IMR-90 (cell line): ENCODE measurements at regions not wholly inside any gene's neighbourhood (a gene's known extent, or its start where the extent isn't known, plus 50 kb on each side); places are given as distances from the start of the nearest gene placed in this dataset.

Experiments used
- ATAC-seq: fragments of 200-7000 bp; cut with Tn5 transposase; 2 replicates; pipeline ENCODE4 v1.9.1; 2020; ENCODE audit warnings: low read depth, mild to moderate bottlenecking, moderate library complexity
- BruUV-seq: library from RNA; stranded (reverse); fragments of 400-500 nt; replicated peaks from 2 replicates; lab custom pipeline; 2021; lab: Mats Ljungman, UMichigan
- CTCF ChIA-PET: fragments of 300-600 bp; formaldehyde crosslinking; extraction: SDS; loops from one replicate; lab custom pipeline; 2021; ENCODE audit warnings: antibody characterized with exemption; lab: Yijun Ruan, JAX
- POLR2A ChIA-PET: fragments of 300-600 bp; sonication (Branson Sonifier 250); formaldehyde crosslinking; loops from one replicate; lab custom pipeline; 2022; ENCODE audit warnings: antibody characterized with exemption; ENCODE audit not compliant: unreplicated experiment; lab: Charles Lee
- DNase-seq: peaks from one replicate; pipeline ENCODE4 v3.0.0; 2013
- H2AFZ ChIP-seq: replicated peaks from 2 replicates; pipeline ENCODE3; 2013; ENCODE audit warnings: low read length, mild to moderate bottlenecking; ENCODE audit not compliant: poor library complexity
- H2AK5ac ChIP-seq: 2 replicates; pipeline ENCODE4 v1.6.1; 2013; ENCODE audit warnings: low read depth, low read length, inconsistent platforms
- H2AK9ac ChIP-seq: replicated peaks from 2 replicates; pipeline ENCODE3; 2013; ENCODE audit warnings: mild to moderate bottlenecking, low read depth, low read length, moderate library complexity; ENCODE audit not compliant: poor library complexity
- H2BK120ac ChIP-seq: 2 replicates; pipeline ENCODE4 v1.6.1; 2013; ENCODE audit warnings: low read depth, low read length, inconsistent platforms
- H2BK15ac ChIP-seq: 3 replicates; pipeline ENCODE4 v1.6.1; 2013; ENCODE audit warnings: low read depth, low read length, inconsistent platforms
- H2BK20ac ChIP-seq: 2 replicates; pipeline ENCODE4 v1.6.1; 2013; ENCODE audit warnings: low read depth, mild to moderate bottlenecking, inconsistent platforms, low read length, moderate library complexity
- H2BK5ac ChIP-seq: 2 replicates; pipeline ENCODE4 v1.6.1; 2013; ENCODE audit warnings: mild to moderate bottlenecking, low read depth, low read length, inconsistent platforms; ENCODE audit not compliant: poor library complexity, severe bottlenecking
- H3K14ac ChIP-seq: replicated peaks from 2 replicates; pipeline ENCODE4 v1.6.1; 2013; ENCODE audit warnings: low read depth, low read length, inconsistent platforms
- H3K18ac ChIP-seq: 2 replicates; pipeline ENCODE4 v1.6.1; 2013; ENCODE audit warnings: low read depth, low read length, control low read depth
- H3K23ac ChIP-seq: 2 replicates; pipeline ENCODE4 v1.6.1; 2013; ENCODE audit warnings: low read depth, low read length, inconsistent platforms
- H3K27ac ChIP-seq: 2 replicates; pipeline ENCODE4 v1.5.1; 2013; ENCODE audit warnings: mild to moderate bottlenecking, control low read depth, low read length; ENCODE audit not compliant: insufficient read depth
- H3K27me3 ChIP-seq: 2 replicates; pipeline ENCODE4 v1.6.1; 2013; ENCODE audit warnings: low read length; ENCODE audit not compliant: control insufficient read depth, insufficient read depth
- H3K36me3 ChIP-seq: 2 replicates; pipeline ENCODE4 v1.6.1; 2013; ENCODE audit warnings: low read length, mixed read lengths; ENCODE audit not compliant: control insufficient read depth, insufficient read depth
- H3K4ac ChIP-seq: 2 replicates; pipeline ENCODE4 v1.6.1; 2013; ENCODE audit warnings: low read depth, low read length, inconsistent platforms
- H3K4me1 ChIP-seq: 2 replicates; pipeline ENCODE4 v1.6.1; 2013; ENCODE audit warnings: low read length, mixed read lengths; ENCODE audit not compliant: control insufficient read depth, insufficient read depth
- H3K4me2 ChIP-seq: 2 replicates; pipeline ENCODE4 v1.6.1; 2013; ENCODE audit warnings: low read depth, mild to moderate bottlenecking, control low read depth, low read length, moderate library complexity
- H3K4me3 ChIP-seq: 2 replicates; pipeline ENCODE4 v1.5.1; 2013; ENCODE audit warnings: low read depth, mild to moderate bottlenecking, control low read depth, low read length, moderate library complexity; ENCODE audit not compliant: insufficient read depth
- H3K56ac ChIP-seq: 2 replicates; pipeline ENCODE4 v1.6.1; 2013; ENCODE audit warnings: low read length, inconsistent platforms; ENCODE audit not compliant: insufficient read depth; ENCODE audit errors: extremely low read depth
- H3K79me1 ChIP-seq, 2 experiments: 2 replicates each; pipeline ENCODE4 v1.6.1; 2013; ENCODE audit warnings: low read length in 2 of 2, inconsistent platforms in 1 of 2, low read depth in 1 of 2
- H3K9ac ChIP-seq: 2 replicates; pipeline ENCODE4 v1.6.1; 2013; ENCODE audit warnings: low read depth, low read length, control low read depth
- H3K9me1 ChIP-seq: 2 replicates; pipeline ENCODE4 v1.6.1; 2013; ENCODE audit warnings: low read length, inconsistent platforms; ENCODE audit not compliant: insufficient read depth
- H3K9me3 ChIP-seq: 2 replicates; pipeline ENCODE4 v1.6.1; 2013; ENCODE audit warnings: low read length; ENCODE audit not compliant: control insufficient read depth, insufficient read depth
- H4K20me1 ChIP-seq: 2 replicates; pipeline ENCODE4 v1.6.1; 2013; ENCODE audit warnings: low read length, inconsistent platforms; ENCODE audit not compliant: insufficient read depth
- H4K5ac ChIP-seq: 2 replicates; pipeline ENCODE4 v1.6.1; 2013; ENCODE audit warnings: mild to moderate bottlenecking, low read depth, low read length, control low read depth
- H4K8ac ChIP-seq, 2 experiments: 2 replicates each; pipeline ENCODE4 v1.6.1; 2013; ENCODE audit warnings: low read depth in 2 of 2, low read length in 2 of 2, control low read depth in 1 of 2, inconsistent platforms in 1 of 2
- H4K91ac ChIP-seq: 2 replicates; pipeline ENCODE4 v1.6.1; 2013; ENCODE audit warnings: low read depth, low read length, inconsistent platforms; ENCODE audit not compliant: insufficient read depth
- BHLHE40 ChIP-seq: fragments of 150-350 bp; IDR thresholded peaks from 2 replicates; pipeline ENCODE4 v1.6.1; 2016; ENCODE audit warnings: mild to moderate bottlenecking, low read depth, low read length
- CEBPB ChIP-seq: IDR thresholded peaks from 2 replicates; pipeline ENCODE4 v1.6.1; 2012; ENCODE audit warnings: low read depth, low read length, improper control_type of control experiment
- CHD1 ChIP-seq: IDR thresholded peaks from 2 replicates; pipeline ENCODE4 v1.6.1; 2012; ENCODE audit warnings: low read depth, low read length, improper control_type of control experiment
- FOS ChIP-seq: fragments of 150-350 bp; IDR thresholded peaks from 2 replicates; pipeline ENCODE4 v1.6.1; 2016; ENCODE audit warnings: low read depth, low read length
- MAFK ChIP-seq: IDR thresholded peaks from 2 replicates; pipeline ENCODE4 v1.6.1; 2012; ENCODE audit warnings: low read depth, low read length, improper control_type of control experiment
- MAZ ChIP-seq: IDR thresholded peaks from 2 replicates; pipeline ENCODE4 v1.6.1; 2012; ENCODE audit warnings: low read depth, mild to moderate bottlenecking, low read length, improper control_type of control experiment, moderate library complexity, borderline replicate concordance
- MXI1 ChIP-seq: IDR thresholded peaks from 2 replicates; pipeline ENCODE4 v1.6.1; 2012; ENCODE audit warnings: low read depth, mild to moderate bottlenecking, low read length, moderate library complexity, borderline replicate concordance
- NFE2L2 ChIP-seq: fragments of 150-350 bp; IDR thresholded peaks from 2 replicates; pipeline ENCODE4 v1.6.1; 2016; ENCODE audit warnings: low read depth, mild to moderate bottlenecking, low read length
- POLR2A ChIP-seq: IDR thresholded peaks from 2 replicates; pipeline ENCODE4 v1.6.1; 2012; ENCODE audit warnings: mild to moderate bottlenecking, low read depth, low read length
- RAD21 ChIP-seq: IDR thresholded peaks from 2 replicates; pipeline ENCODE4 v1.6.1; 2012; ENCODE audit warnings: low read length, improper control_type of control experiment
- RCOR1 ChIP-seq: IDR thresholded peaks from 2 replicates; pipeline ENCODE4 v1.6.1; 2012; ENCODE audit warnings: mild to moderate bottlenecking, low read length, improper control_type of control experiment; ENCODE audit not compliant: insufficient replicate concordance
- RFX5 ChIP-seq: IDR thresholded peaks from 2 replicates; pipeline ENCODE4 v1.8.0; 2012; ENCODE audit warnings: low read depth, mild to moderate bottlenecking, low read length, moderate library complexity
- SMC3 ChIP-seq: fragments of 150-350 bp; IDR thresholded peaks from 2 replicates; pipeline ENCODE4 v1.6.1; 2016; ENCODE audit warnings: low read depth, mild to moderate bottlenecking, antibody characterized with exemption, low read length, moderate library complexity
- dilution Hi-C: fragments of 300-500 bp; cut with HindIII; formaldehyde crosslinking; loops from one replicate; pipeline ENCODE4 v1.14.3; 2018; ENCODE audit warnings: low sequenced_read_pairs; ENCODE audit not compliant: unreplicated experiment
- in situ Hi-C: fragments of 300-500 bp; cut with MboI; formaldehyde crosslinking; loops from 3 replicates; pipeline ENCODE4 v1.14.3; 2019; ENCODE audit warnings: low sequenced_read_pairs, inconsistent platforms, mixed read lengths
- intact Hi-C: fragments of 100-400 bp; cut with micrococcal nuclease; formaldehyde crosslinking; loops from 2 replicates; pipeline ENCODE4 v1.10.0; 2022
- TF ChIP-seq, protein P1 (sequence below): fragments of 150-350 bp; IDR thresholded peaks from 2 replicates; pipeline ENCODE4 v1.6.1; 2016; ENCODE audit warnings: low read depth, mild to moderate bottlenecking, low read length, moderate library complexity, borderline replicate concordance
- TF ChIP-seq, protein P2 (sequence below): conservative IDR thresholded peaks from 2 replicates; pipeline ENCODE4 v1.5.1; 2012; ENCODE audit warnings: mild to moderate bottlenecking, low read depth, low read length, improper control_type of control experiment
- TF ChIP-seq, protein P3 (sequence below): fragments of 150-350 bp; IDR thresholded peaks from 2 replicates; pipeline ENCODE4 v1.6.1; 2017; ENCODE audit warnings: mild to moderate bottlenecking, antibody characterized with exemption, low read length, low read depth

DNA sequence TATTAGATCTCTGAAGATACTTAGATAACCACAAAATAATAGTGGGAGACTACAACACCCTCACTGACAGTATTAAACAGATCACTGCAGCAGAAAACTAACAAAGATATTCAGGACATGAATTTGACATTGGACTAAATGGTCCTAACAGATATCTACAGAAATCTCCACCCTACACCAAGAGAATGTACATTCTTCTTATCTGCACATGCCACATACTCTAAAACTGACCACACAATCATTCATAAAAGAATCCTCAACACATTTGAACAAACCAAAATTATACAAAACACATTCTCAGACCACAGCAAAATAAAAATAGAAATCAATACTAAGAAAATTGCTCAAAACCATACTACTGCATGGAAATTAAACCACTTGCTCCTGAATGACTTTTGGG lies 116.3 kb downstream of the DTWD1 start:
- BruUV-seq, result no TSS peak
- H3K4me1 ChIP-seq, result no peaks in the 10 kb centered on the region

More for the DNA sequence above, 116.3 kb downstream of the DTWD1 start:
- H2AK5ac ChIP-seq, result no peak overlapping the region
- no peak overlapping the region for H2AFZ ChIP-seq
- no peaks in the 10 kb centered on the region for H3K9me3 ChIP-seq
- H3K23ac ChIP-seq, result no peak overlapping the region
- ChIA-PET POLR2A (no interaction called here), CTCF (no interaction called here)
- no peak overlapping the region for H2BK20ac ChIP-seq
- no peak for ATAC-seq
- DNase-seq, result no peak
- H3K9me1 ChIP-seq, result no peaks in the 10 kb centered on the region
- H2BK15ac ChIP-seq, result no peak overlapping the region
- TF ChIP-seq RAD21 (no peak), MAZ (no peak), CHD1 (no peak), RFX5 (no peak), POLR2A (no peak), NFE2L2 (no peak), CEBPB (no peak), RCOR1 (no peak), MAFK (no peak), BHLHE40 (no peak), MXI1 (no peak), FOS (no peak), SMC3 (no peak)
- TF ChIP-seq, protein P1, sequence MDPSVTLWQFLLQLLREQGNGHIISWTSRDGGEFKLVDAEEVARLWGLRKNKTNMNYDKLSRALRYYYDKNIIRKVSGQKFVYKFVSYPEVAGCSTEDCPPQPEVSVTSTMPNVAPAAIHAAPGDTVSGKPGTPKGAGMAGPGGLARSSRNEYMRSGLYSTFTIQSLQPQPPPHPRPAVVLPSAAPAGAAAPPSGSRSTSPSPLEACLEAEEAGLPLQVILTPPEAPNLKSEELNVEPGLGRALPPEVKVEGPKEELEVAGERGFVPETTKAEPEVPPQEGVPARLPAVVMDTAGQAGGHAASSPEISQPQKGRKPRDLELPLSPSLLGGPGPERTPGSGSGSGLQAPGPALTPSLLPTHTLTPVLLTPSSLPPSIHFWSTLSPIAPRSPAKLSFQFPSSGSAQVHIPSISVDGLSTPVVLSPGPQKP, result no peak
- TF ChIP-seq, protein P2, sequence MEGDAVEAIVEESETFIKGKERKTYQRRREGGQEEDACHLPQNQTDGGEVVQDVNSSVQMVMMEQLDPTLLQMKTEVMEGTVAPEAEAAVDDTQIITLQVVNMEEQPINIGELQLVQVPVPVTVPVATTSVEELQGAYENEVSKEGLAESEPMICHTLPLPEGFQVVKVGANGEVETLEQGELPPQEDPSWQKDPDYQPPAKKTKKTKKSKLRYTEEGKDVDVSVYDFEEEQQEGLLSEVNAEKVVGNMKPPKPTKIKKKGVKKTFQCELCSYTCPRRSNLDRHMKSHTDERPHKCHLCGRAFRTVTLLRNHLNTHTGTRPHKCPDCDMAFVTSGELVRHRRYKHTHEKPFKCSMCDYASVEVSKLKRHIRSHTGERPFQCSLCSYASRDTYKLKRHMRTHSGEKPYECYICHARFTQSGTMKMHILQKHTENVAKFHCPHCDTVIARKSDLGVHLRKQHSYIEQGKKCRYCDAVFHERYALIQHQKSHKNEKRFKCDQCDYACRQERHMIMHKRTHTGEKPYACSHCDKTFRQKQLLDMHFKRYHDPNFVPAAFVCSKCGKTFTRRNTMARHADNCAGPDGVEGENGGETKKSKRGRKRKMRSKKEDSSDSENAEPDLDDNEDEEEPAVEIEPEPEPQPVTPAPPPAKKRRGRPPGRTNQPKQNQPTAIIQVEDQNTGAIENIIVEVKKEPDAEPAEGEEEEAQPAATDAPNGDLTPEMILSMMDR, result no peak
- TF ChIP-seq, protein P3, sequence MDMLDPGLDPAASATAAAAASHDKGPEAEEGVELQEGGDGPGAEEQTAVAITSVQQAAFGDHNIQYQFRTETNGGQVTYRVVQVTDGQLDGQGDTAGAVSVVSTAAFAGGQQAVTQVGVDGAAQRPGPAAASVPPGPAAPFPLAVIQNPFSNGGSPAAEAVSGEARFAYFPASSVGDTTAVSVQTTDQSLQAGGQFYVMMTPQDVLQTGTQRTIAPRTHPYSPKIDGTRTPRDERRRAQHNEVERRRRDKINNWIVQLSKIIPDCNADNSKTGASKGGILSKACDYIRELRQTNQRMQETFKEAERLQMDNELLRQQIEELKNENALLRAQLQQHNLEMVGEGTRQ, result no peak
- no peaks in the 10 kb centered on the region for H3K27me3 ChIP-seq
- H2AK9ac ChIP-seq, result no peak overlapping the region
- no peak overlapping the region for H3K4ac ChIP-seq
- no peak overlapping the region for H3K27ac ChIP-seq
- H2BK5ac ChIP-seq, result no peak overlapping the region
- H4K91ac ChIP-seq, result no peak overlapping the region
- H3K4me2 ChIP-seq, result no peak overlapping the region
- no peak overlapping the region for H3K4me3 ChIP-seq
- H4K5ac ChIP-seq, result no peak overlapping the region
- no peak overlapping the region for H3K18ac ChIP-seq
- no peak overlapping the region for H3K56ac ChIP-seq
- H2BK120ac ChIP-seq, result no peak overlapping the region
- H4K8ac ChIP-seq, result no peak overlapping the region
- H3K9ac ChIP-seq, result no peak overlapping the region
- H3K79me1 ChIP-seq, result no peaks in the 10 kb centered on the region
- intact Hi-C loops (no loop called here), in situ Hi-C loops (no loop called here), dilution Hi-C loops (no loop called here)
- no peaks in the 10 kb centered on the region for H4K20me1 ChIP-seq
- H3K14ac ChIP-seq, result no peak overlapping the region
- no peaks in the 10 kb centered on the region for H3K36me3 ChIP-seq
